ENCODE measurements at regions not wholly inside any gene's neighbourhood (a gene's known extent, or its start where the extent isn't known, plus 50 kb on each side); places are given as distances from the start of the nearest gene placed in this dataset.

DNA sequence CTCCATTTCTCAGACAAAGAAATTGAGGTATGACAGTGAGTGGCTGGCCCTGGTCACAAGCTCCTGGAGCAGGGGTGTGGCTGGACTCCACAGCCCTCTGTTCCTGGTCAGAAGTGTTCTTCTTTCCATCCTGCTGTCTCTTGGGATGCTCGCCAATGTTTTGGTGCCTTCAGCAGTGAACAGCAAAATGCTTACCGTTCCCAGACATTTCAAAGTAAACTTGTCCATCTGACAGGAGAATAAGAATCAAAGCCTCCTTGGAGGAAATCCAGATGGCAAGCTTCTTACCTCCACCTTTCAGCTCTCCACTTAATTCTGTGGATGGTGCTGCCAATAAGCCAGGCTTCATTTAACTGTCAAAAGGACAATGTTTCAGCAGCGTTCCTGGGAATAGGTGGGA lies 954.1 kb downstream of the UQCRFS1 start:
- Mint-ChIP-seq H3K36me3 (no peaks in the 10 kb centered on the region), H3K9me3 (peaks cover 0 to 9% (median 8%) of the 10 kb centered on the region in 5 donors), H3K4me3 (no peak overlapping the region), H3K27me3 (peaks cover 0 to 2% of the 10 kb centered on the region in 2 donors), H3K27ac (no peak overlapping the region), H3K4me1 (no peaks in the 10 kb centered on the region)
- CTCF ChIA-PET: no interaction called here
- no peak overlapping the region for H3K27ac ChIP-seq (ENCODE audit: low read depth, low read length)
- no peak overlapping the region for H3K4me3 ChIP-seq (ENCODE audit: low read length)
- no peaks in the 10 kb centered on the region for H3K9me3 ChIP-seq (ENCODE audit: low read length)
- H3K36me3 ChIP-seq (ENCODE audit: insufficient read depth, low read length): no peaks in the 10 kb centered on the region
- H3K4me1 ChIP-seq (ENCODE audit: insufficient read depth, low read length): no peaks in the 10 kb centered on the region
- no peaks in the 10 kb centered on the region for H3K27me3 ChIP-seq (ENCODE audit: insufficient read depth, low read length, poor library complexity, severe bottlenecking)
- POLR2A ChIA-PET: no interaction called here
- no peak for DNase-seq

GRCh38 chr19:28257396-28257795 lies 955.6 kb downstream of the UQCRFS1 start:
- no peak for DNase-seq
- H3K9me3 ChIP-seq (ENCODE audit: low read length): no peaks in the 10 kb centered on the region
- Mint-ChIP-seq H3K27ac (no peak overlapping the region), H3K27me3 (peaks cover 0 to 2% of the 10 kb centered on the region in 2 donors), H3K9me3 (peaks cover 0 to 9% (median 4%) of the 10 kb centered on the region in 5 donors), H3K36me3 (no peaks in the 10 kb centered on the region), H3K4me1 (no peaks in the 10 kb centered on the region), H3K4me3 (no peak overlapping the region)
- H3K4me1 ChIP-seq (ENCODE audit: insufficient read depth, low read length): no peaks in the 10 kb centered on the region
- ChIA-PET CTCF (no interaction called here), POLR2A (no interaction called here)
- no peaks in the 10 kb centered on the region for H3K36me3 ChIP-seq (ENCODE audit: insufficient read depth, low read length)
- H3K27ac ChIP-seq (ENCODE audit: low read depth, low read length): no peak overlapping the region
- no peaks in the 10 kb centered on the region for H3K27me3 ChIP-seq (ENCODE audit: insufficient read depth, low read length, poor library complexity, severe bottlenecking)
- no peak overlapping the region for H3K4me3 ChIP-seq (ENCODE audit: low read length)

GRCh38 chr19:28247243-28247642 lies 965.7 kb downstream of the UQCRFS1 start:
- Histone ChIP-seq H3K9me3 (ENCODE audit: low read length) (no peaks in the 10 kb centered on the region), H3K27ac (ENCODE audit: low read depth, low read length) (no peak overlapping the region), H3K27me3 (ENCODE audit: insufficient read depth, low read length, poor library complexity, severe bottlenecking) (no peaks in the 10 kb centered on the region), H3K4me3 (ENCODE audit: low read length) (no peak overlapping the region), H3K4me1 (ENCODE audit: insufficient read depth, low read length) (no peaks in the 10 kb centered on the region), H3K36me3 (ENCODE audit: insufficient read depth, low read length) (no peaks in the 10 kb centered on the region)
- H3K4me3 Mint-ChIP-seq: no peak overlapping the region
- H3K27ac Mint-ChIP-seq: no peak overlapping the region
- no peaks in the 10 kb centered on the region for H3K27me3 Mint-ChIP-seq
- ChIA-PET CTCF (no interaction called here), POLR2A (no interaction called here)
- peaks cover 0 to 4% (median 2%) of the 10 kb centered on the region in 5 donors for H3K9me3 Mint-ChIP-seq
- no peaks in the 10 kb centered on the region for H3K36me3 Mint-ChIP-seq
- no peaks in the 10 kb centered on the region for H3K4me1 Mint-ChIP-seq
- no peak for DNase-seq

DNA sequence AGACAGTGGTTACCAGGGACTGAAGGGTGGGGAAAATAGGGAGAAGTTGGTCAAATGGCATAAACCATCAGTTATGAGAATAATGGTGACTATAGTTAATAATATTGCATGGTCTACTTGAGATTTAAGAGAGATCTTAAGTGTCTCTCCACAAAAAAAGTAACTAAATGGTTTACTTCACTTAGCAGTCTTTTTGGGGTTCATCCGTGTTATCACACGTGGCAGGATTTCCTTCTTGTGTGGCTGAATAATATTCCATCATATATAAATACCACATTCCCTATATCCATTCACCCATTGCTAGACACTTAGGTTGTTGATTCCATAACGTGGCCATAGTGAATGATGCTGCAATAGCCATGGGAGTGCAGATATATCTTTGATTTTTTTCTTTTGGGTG lies 967.0 kb downstream of the UQCRFS1 start:
- ChIA-PET POLR2A (no interaction called here), CTCF (no interaction called here)
- H3K27me3 ChIP-seq (ENCODE audit: insufficient read depth, low read length, poor library complexity, severe bottlenecking): no peaks in the 10 kb centered on the region
- H3K9me3 Mint-ChIP-seq: peaks cover 0 to 4% (median 2%) of the 10 kb centered on the region in 5 donors
- no peaks in the 10 kb centered on the region for H3K4me1 ChIP-seq (ENCODE audit: insufficient read depth, low read length)
- H3K36me3 ChIP-seq (ENCODE audit: insufficient read depth, low read length): no peaks in the 10 kb centered on the region
- no peaks in the 10 kb centered on the region for H3K36me3 Mint-ChIP-seq
- H3K27me3 Mint-ChIP-seq: no peaks in the 10 kb centered on the region
- H3K27ac ChIP-seq (ENCODE audit: low read depth, low read length): no peak overlapping the region
- no peak for DNase-seq
- no peak overlapping the region for H3K4me3 ChIP-seq (ENCODE audit: low read length)
- no peaks in the 10 kb centered on the region for H3K4me1 Mint-ChIP-seq
- H3K4me3 Mint-ChIP-seq: no peak overlapping the region
- no peak overlapping the region for H3K27ac Mint-ChIP-seq
- H3K9me3 ChIP-seq (ENCODE audit: low read length): no peaks in the 10 kb centered on the region

DNA sequence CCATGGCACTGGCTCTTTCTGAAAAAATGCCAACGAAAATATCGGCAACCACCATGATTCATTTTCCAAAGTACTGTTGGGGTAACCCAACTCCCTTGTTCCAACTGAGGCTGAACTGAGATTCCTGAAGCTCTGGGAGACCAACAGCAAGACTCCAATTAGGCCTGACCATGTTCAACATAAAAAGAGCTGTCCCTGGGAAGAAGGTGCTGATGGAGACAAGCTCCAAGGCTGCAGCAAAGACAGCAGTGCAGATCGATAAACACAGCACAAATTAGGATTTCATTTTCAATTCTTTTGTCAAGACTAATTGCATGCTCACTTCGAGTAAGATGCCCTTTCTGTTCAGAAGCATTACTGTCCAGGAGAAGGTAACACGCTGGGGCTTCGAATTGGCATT lies 968.0 kb downstream of the UQCRFS1 start:
- no peaks in the 10 kb centered on the region for H3K27me3 ChIP-seq (ENCODE audit: insufficient read depth, low read length, poor library complexity, severe bottlenecking)
- no peaks in the 10 kb centered on the region for H3K27me3 Mint-ChIP-seq
- no peak overlapping the region for H3K4me3 Mint-ChIP-seq
- no peak for DNase-seq
- ChIA-PET POLR2A (no interaction called here), CTCF (no interaction called here)
- H3K4me1 Mint-ChIP-seq: no peaks in the 10 kb centered on the region
- no peaks in the 10 kb centered on the region for H3K9me3 ChIP-seq (ENCODE audit: low read length)
- H3K36me3 ChIP-seq (ENCODE audit: insufficient read depth, low read length): no peaks in the 10 kb centered on the region
- H3K36me3 Mint-ChIP-seq: no peaks in the 10 kb centered on the region
- no peaks in the 10 kb centered on the region for H3K4me1 ChIP-seq (ENCODE audit: insufficient read depth, low read length)
- no peak overlapping the region for H3K27ac Mint-ChIP-seq
- no peak overlapping the region for H3K4me3 ChIP-seq (ENCODE audit: low read length)
- H3K9me3 Mint-ChIP-seq: peaks cover 0 to 4% (median 2%) of the 10 kb centered on the region in 5 donors
- H3K27ac ChIP-seq (ENCODE audit: low read depth, low read length): no peak overlapping the region

- H3K27ac Mint-ChIP-seq: no peak overlapping the region
- H3K9me3 Mint-ChIP-seq: peaks cover 0 to 5% (median 2%) of the 10 kb centered on the region in 5 donors
- H3K27me3 ChIP-seq (ENCODE audit: insufficient read depth, low read length, poor library complexity, severe bottlenecking): no peaks in the 10 kb centered on the region
- ChIA-PET CTCF (no interaction called here), POLR2A (no interaction called here)
- no peaks in the 10 kb centered on the region for H3K36me3 Mint-ChIP-seq
- DNase-seq: no peak
- H3K27ac ChIP-seq (ENCODE audit: low read depth, low read length): no peak overlapping the region
- H3K27me3 Mint-ChIP-seq: no peaks in the 10 kb centered on the region
- H3K4me1 Mint-ChIP-seq: no peaks in the 10 kb centered on the region
- H3K4me3 ChIP-seq (ENCODE audit: low read length): no peak overlapping the region
- no peaks in the 10 kb centered on the region for H3K9me3 ChIP-seq (ENCODE audit: low read length)
- no peaks in the 10 kb centered on the region for H3K36me3 ChIP-seq (ENCODE audit: insufficient read depth, low read length)
- no peak overlapping the region for H3K4me3 Mint-ChIP-seq
- H3K4me1 ChIP-seq (ENCODE audit: insufficient read depth, low read length): no peaks in the 10 kb centered on the region
These were observed 970.5 kb downstream of the UQCRFS1 start for GRCh38 chr19:28242317-28242927.

DNA sequence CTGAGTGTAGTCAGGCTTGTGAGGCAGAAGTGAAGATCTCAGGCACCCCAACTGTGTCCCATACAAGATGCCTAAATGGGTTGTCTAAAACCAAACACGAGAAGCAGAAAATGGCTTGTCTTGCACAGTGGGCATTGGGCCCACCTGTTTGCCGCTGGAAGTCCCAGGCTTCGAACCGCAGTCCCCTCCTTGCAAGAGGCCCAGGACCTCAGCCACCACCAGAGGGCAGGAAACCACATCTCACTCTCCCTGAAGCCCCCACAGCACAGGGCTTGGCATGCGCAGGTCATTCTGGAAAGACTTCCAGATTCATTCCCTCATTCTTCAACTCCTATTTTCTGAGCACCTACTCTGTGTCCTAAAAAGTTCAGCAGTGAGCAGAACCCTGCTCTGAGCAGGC lies 973.7 kb downstream of the UQCRFS1 start:
- POLR2A ChIA-PET: no interaction called here
- no peak for DNase-seq
- Histone ChIP-seq H3K27ac (ENCODE audit: low read depth, low read length) (no peak overlapping the region), H3K4me1 (ENCODE audit: insufficient read depth, low read length) (no peaks in the 10 kb centered on the region), H3K4me3 (ENCODE audit: low read length) (no peak overlapping the region), H3K9me3 (ENCODE audit: low read length) (no peaks in the 10 kb centered on the region), H3K27me3 (ENCODE audit: insufficient read depth, low read length, poor library complexity, severe bottlenecking) (no peaks in the 10 kb centered on the region), H3K36me3 (ENCODE audit: insufficient read depth, low read length) (no peaks in the 10 kb centered on the region)
- H3K27me3 Mint-ChIP-seq: no peaks in the 10 kb centered on the region
- CTCF ChIA-PET: no interaction called here
- H3K4me3 Mint-ChIP-seq: no peak overlapping the region
- H3K27ac Mint-ChIP-seq: no peak overlapping the region
- H3K9me3 Mint-ChIP-seq: peaks cover 0 to 5% (median 2%) of the 10 kb centered on the region in 5 donors
- no peaks in the 10 kb centered on the region for H3K36me3 Mint-ChIP-seq
- H3K4me1 Mint-ChIP-seq: no peaks in the 10 kb centered on the region

DNA sequence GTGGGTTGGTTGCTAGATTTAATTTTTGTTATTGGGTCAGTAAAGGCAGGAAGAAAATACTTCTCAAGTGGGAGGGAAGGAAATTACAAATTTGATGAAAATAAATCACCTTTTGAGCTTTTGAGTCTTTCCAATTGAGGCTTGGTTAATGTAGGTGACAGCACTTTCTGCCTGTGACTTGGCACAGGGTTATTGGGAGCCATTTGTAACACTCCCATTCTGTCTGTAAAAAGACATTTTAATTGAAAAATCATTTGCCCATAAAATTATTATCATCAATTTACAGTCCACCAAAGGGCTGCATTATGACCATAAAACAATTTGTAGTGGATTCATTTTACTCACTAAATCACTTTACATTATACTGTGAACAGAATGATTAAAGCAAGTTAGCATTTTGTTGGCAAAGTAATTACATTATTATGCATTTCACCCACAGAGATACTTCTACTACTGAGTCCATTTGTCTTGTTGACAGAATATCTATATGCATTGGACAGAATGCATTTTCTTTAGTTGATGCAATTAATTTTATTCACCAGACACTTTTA lies 974.6 kb downstream of the UQCRFS1 start:
- no peaks in the 10 kb centered on the region for H3K27me3 Mint-ChIP-seq
- POLR2A ChIA-PET: no interaction called here
- no peak for DNase-seq
- Histone ChIP-seq H3K36me3 (ENCODE audit: insufficient read depth, low read length) (no peaks in the 10 kb centered on the region), H3K4me3 (ENCODE audit: low read length) (no peak overlapping the region), H3K9me3 (ENCODE audit: low read length) (no peaks in the 10 kb centered on the region), H3K4me1 (ENCODE audit: insufficient read depth, low read length) (no peaks in the 10 kb centered on the region), H3K27me3 (ENCODE audit: insufficient read depth, low read length, poor library complexity, severe bottlenecking) (no peaks in the 10 kb centered on the region), H3K27ac (ENCODE audit: low read depth, low read length) (no peak overlapping the region)
- H3K4me3 Mint-ChIP-seq: no peak overlapping the region
- no peaks in the 10 kb centered on the region for H3K4me1 Mint-ChIP-seq
- H3K27ac Mint-ChIP-seq: no peak overlapping the region
- CTCF ChIA-PET: no interaction called here
- H3K36me3 Mint-ChIP-seq: no peaks in the 10 kb centered on the region
- peaks cover 0 to 5% (median 0%) of the 10 kb centered on the region in 5 donors for H3K9me3 Mint-ChIP-seq

Measured in CD8-positive, alpha-beta memory T cell (primary cell).